H1 (cell line): ENCODE measurements at regions not wholly inside any gene's neighbourhood (a gene's known extent, or its start where the extent isn't known, plus 50 kb on each side); places are given as distances from the start of the nearest gene placed in this dataset.

Experiments
- CTCF ChIA-PET: fragments of 300-600 bp; sonication (Branson Sonifier 250); formaldehyde crosslinking; loops from one replicate; lab custom pipeline; 2021; ENCODE audit not compliant: partially characterized antibody; lab: Charles Lee
- POLR2A ChIA-PET: fragments of 300-600 bp; sonication (Branson Sonifier 250); formaldehyde crosslinking; loops from one replicate; lab custom pipeline; 2021; ENCODE audit warnings: inconsistent platforms; ENCODE audit not compliant: partially characterized antibody; lab: Charles Lee
- DNase-seq, 2 experiments: peaks; one replicate each; pipeline versions ENCODE4 v3.0.0 to v3.0.0-alpha.2; 2010 to 2022; ENCODE audit warnings: low spot score in 2 of 2, low read depth in 1 of 2, mixed read lengths in 1 of 2
- FAIRE-seq: peaks from 2 replicates; lab custom pipeline; 2011; peaks lifted over from hg19 to GRCh38; lab: Jason Lieb, UNC
- H2AFZ ChIP-seq: 2 replicates; pipeline ENCODE4 v1.8.1; 2012; ENCODE audit warnings: low read length, inconsistent platforms
- H2AK5ac ChIP-seq: 2 replicates; pipeline ENCODE4 v1.6.1; 2013; ENCODE audit warnings: low read depth, low read length
- H2BK120ac ChIP-seq: replicated peaks from 2 replicates; pipeline ENCODE3; 2013; ENCODE audit warnings: low read depth, low read length, inconsistent platforms
- H2BK12ac ChIP-seq: 2 replicates; pipeline ENCODE4 v1.6.1; 2013; ENCODE audit warnings: low read depth, low read length
- H2BK15ac ChIP-seq: 2 replicates; pipeline ENCODE4 v1.6.1; 2013; ENCODE audit warnings: low read length
- H2BK20ac ChIP-seq: 2 replicates; pipeline ENCODE4 v1.6.1; 2013; ENCODE audit warnings: low read length
- H2BK5ac ChIP-seq: 2 replicates; pipeline ENCODE4 v1.6.1; 2013; ENCODE audit warnings: low read depth, low read length
- H3K14ac ChIP-seq: 2 replicates; pipeline ENCODE4 v1.6.1; 2013; ENCODE audit warnings: inconsistent platforms; ENCODE audit not compliant: insufficient read length
- H3K18ac ChIP-seq: 2 replicates; pipeline ENCODE4 v1.6.1; 2013; ENCODE audit warnings: low read length; ENCODE audit errors: extremely low read depth
- H3K23ac ChIP-seq: 2 replicates; pipeline ENCODE4 v1.6.1; 2013; ENCODE audit warnings: inconsistent platforms; ENCODE audit not compliant: insufficient read length
- H3K23me2 ChIP-seq: 2 replicates; pipeline ENCODE4 v1.6.1; 2013; ENCODE audit warnings: low read depth, low read length
- H3K27ac ChIP-seq: 2 replicates; pipeline ENCODE4 v1.6.1; 2011; ENCODE audit warnings: low read depth, low read length, inconsistent platforms
- H3K27me3 ChIP-seq, 4 experiments: replicated peaks in 1 of 4; 1 replicate in 1 of 4; 2 replicates in 3 of 4; pipeline versions ENCODE4 v1.6.1 to v1.8.1; 2011 to 2013; ENCODE audit warnings: low read length in 3 of 4, mild to moderate bottlenecking in 3 of 4, inconsistent platforms in 2 of 4, mixed read lengths in 2 of 4, moderate library complexity in 1 of 4; ENCODE audit not compliant: control insufficient read depth in 3 of 4, insufficient read depth in 3 of 4; ENCODE audit errors: extremely low read depth in 1 of 4
- H3K36me3 ChIP-seq, 4 experiments: 2 replicates each; pipeline versions ENCODE4 v1.6.1 to v1.8.1; 2011 to 2013; ENCODE audit warnings: mild to moderate bottlenecking in 4 of 4, low read length in 3 of 4, moderate library complexity in 2 of 4, control low read depth in 1 of 4, inconsistent platforms in 1 of 4; ENCODE audit not compliant: insufficient read depth in 4 of 4, control insufficient read depth in 2 of 4
- H3K4ac ChIP-seq: replicated peaks from 2 replicates; pipeline ENCODE3; 2013; ENCODE audit warnings: low read length, low read depth, mixed read lengths, inconsistent platforms; ENCODE audit not compliant: insufficient read length
- H3K4me1 ChIP-seq, 4 experiments: replicated peaks in 1 of 4; 1 replicate in 1 of 4; 2 replicates in 3 of 4; pipeline versions ENCODE4 v1.6.1 to v1.8.1; 2011 to 2013; ENCODE audit warnings: low read length in 3 of 4, inconsistent platforms in 2 of 4, mixed read lengths in 1 of 4; ENCODE audit not compliant: insufficient read depth in 4 of 4, control insufficient read depth in 3 of 4
- H3K4me2 ChIP-seq, 2 experiments: 2 replicates each; pipeline versions ENCODE4 v1.6.1 to v1.8.1; 2011 to 2013; ENCODE audit warnings: low read depth in 2 of 2, low read length in 2 of 2, control low read depth in 1 of 2, inconsistent platforms in 1 of 2, mild to moderate bottlenecking in 1 of 2; ENCODE audit not compliant: insufficient read depth in 1 of 2
- H3K4me3 ChIP-seq, 4 experiments: fragments of 200-600, 300-600 bp in 1 of 4; sonication (generic), shearing (Covaris generic), sonication (Bioruptor Twin) in 1 of 4; 2 replicates each; pipeline versions ENCODE4 v1.5.1 to v1.8.1; 2011 to 2016; ENCODE audit warnings: low read length in 4 of 4, low read depth in 3 of 4, control low read depth in 2 of 4, inconsistent platforms in 2 of 4, mild to moderate bottlenecking in 2 of 4, mixed read lengths in 1 of 4, moderate library complexity in 1 of 4; ENCODE audit not compliant: insufficient read depth in 2 of 4; ENCODE audit errors: extremely low read depth in 1 of 4
- H3K56ac ChIP-seq: replicated peaks from 2 replicates; pipeline ENCODE3; 2013; ENCODE audit warnings: low read depth, mild to moderate bottlenecking, mixed read lengths, low read length, inconsistent platforms; ENCODE audit not compliant: insufficient read length
- H3K79me1 ChIP-seq: 2 replicates; pipeline ENCODE4 v1.6.1; 2013; ENCODE audit warnings: low read depth, low read length, control low read depth
- H3K79me2 ChIP-seq, 2 experiments: 2 replicates each; pipeline versions ENCODE4 v1.6.1 to v1.8.1; 2012 to 2013; ENCODE audit warnings: low read length in 2 of 2, mild to moderate bottlenecking in 2 of 2, inconsistent platforms in 1 of 2; ENCODE audit not compliant: insufficient read depth in 2 of 2, control insufficient read depth in 1 of 2
- H3K9ac ChIP-seq, 4 experiments: replicated peaks in 1 of 4; 1 replicate in 1 of 4; 2 replicates in 3 of 4; pipeline versions ENCODE4 v1.6.1 to v1.8.1; 2011 to 2013; ENCODE audit warnings: low read depth in 3 of 4, low read length in 3 of 4, control low read depth in 2 of 4, mild to moderate bottlenecking in 2 of 4, moderate library complexity in 2 of 4, inconsistent platforms in 1 of 4; ENCODE audit errors: extremely low read depth in 1 of 4
- H3K9me3 ChIP-seq, 2 experiments: 2 replicates each; pipeline versions ENCODE4 v1.6.1 to v1.8.1; 2012 to 2013; ENCODE audit warnings: mild to moderate bottlenecking in 2 of 2, moderate library complexity in 2 of 2, control low read depth in 1 of 2, inconsistent platforms in 1 of 2, low read depth in 1 of 2, low read length in 1 of 2, mixed read lengths in 1 of 2; ENCODE audit not compliant: insufficient read depth in 2 of 2
- H4K20me1 ChIP-seq, 2 experiments: replicated peaks in 1 of 2; 2 replicates each; pipeline versions ENCODE3 to v1.8.1; 2011 to 2013; ENCODE audit warnings: inconsistent platforms in 2 of 2, low read length in 2 of 2, mild to moderate bottlenecking in 1 of 2; ENCODE audit not compliant: insufficient read depth in 2 of 2, control insufficient read depth in 1 of 2
- H4K5ac ChIP-seq: 2 replicates; pipeline ENCODE4 v1.6.1; 2013; ENCODE audit warnings: low read length, low read depth, mixed read lengths, inconsistent platforms; ENCODE audit not compliant: insufficient read length
- H4K8ac ChIP-seq: 2 replicates; pipeline ENCODE4 v1.8.0; 2013; ENCODE audit warnings: mild to moderate bottlenecking, moderate library complexity, low read length, inconsistent platforms; ENCODE audit not compliant: insufficient read depth; ENCODE audit errors: extremely low read depth
- H4K91ac ChIP-seq: replicated peaks from 2 replicates; pipeline ENCODE3; 2013; ENCODE audit warnings: low read length, mixed read lengths, inconsistent platforms; ENCODE audit not compliant: insufficient read length
- ASH2L ChIP-seq: fragments of 200-600, 300-600 bp; sonication (generic); IDR thresholded peaks from one replicate; pipeline ENCODE4 v1.7.1; 2017; ENCODE audit warnings: low read length
- BRCA1 ChIP-seq: IDR thresholded peaks from 2 replicates; pipeline ENCODE4 v1.6.1; 2012; ENCODE audit warnings: low read depth, low read length, improper control_type of control experiment
- CBX5 ChIP-seq: fragments of 300-800, 300-1000 bp; sonication (generic); IDR thresholded peaks from 2 replicates; pipeline ENCODE4 v1.7.1; 2016; ENCODE audit warnings: antibody characterized with exemption, low read length, low read depth
- CBX8 ChIP-seq: fragments of 300-800, 300-1000 bp; sonication (generic); IDR thresholded peaks from 2 replicates; pipeline ENCODE4 v1.7.1; 2016; ENCODE audit warnings: low read depth, low read length, borderline replicate concordance
- JUND ChIP-seq: IDR thresholded peaks from 2 replicates; pipeline ENCODE4 v1.6.1; 2011; ENCODE audit warnings: mild to moderate bottlenecking, improper control_type of control experiment, low read length
- NANOG ChIP-seq: IDR thresholded peaks from 2 replicates; pipeline ENCODE4 v1.6.1; 2011; ENCODE audit warnings: low read length, low read depth, mild to moderate bottlenecking, inconsistent platforms; ENCODE audit not compliant: insufficient read depth, poor library complexity, severe bottlenecking
- NRF1 ChIP-seq: IDR thresholded peaks from 2 replicates; pipeline ENCODE4 v1.6.1; 2011; ENCODE audit warnings: mild to moderate bottlenecking, low read depth, low read length, improper control_type of control experiment
- POLR2A ChIP-seq, 2 experiments: IDR thresholded peaks; 1 replicate in 1 of 2; 2 replicates in 1 of 2; pipeline ENCODE4 v1.6.1; 2011; ENCODE audit warnings: low read depth in 2 of 2, low read length in 2 of 2, mild to moderate bottlenecking in 2 of 2; ENCODE audit errors: control extremely low read depth in 1 of 2
- SAP30 ChIP-seq: fragments of 300-600 bp; sonication (generic); IDR thresholded peaks from 2 replicates; pipeline ENCODE4 v1.7.1; 2012; ENCODE audit warnings: low read length, moderate library complexity, mild to moderate bottlenecking, inconsistent platforms; ENCODE audit not compliant: insufficient read depth, insufficient replicate concordance
- SP4 ChIP-seq: IDR thresholded peaks from 2 replicates; pipeline ENCODE4 v1.6.1; 2012; ENCODE audit warnings: low read length, inconsistent platforms
- TAF7 ChIP-seq: optimal IDR thresholded peaks from 2 replicates; pipeline ENCODE3; 2011; ENCODE audit warnings: low read depth, mild to moderate bottlenecking, inconsistent platforms, low read length, moderate library complexity, borderline replicate concordance
- ZNF274 ChIP-seq: IDR thresholded peaks from 2 replicates; pipeline ENCODE4 v1.7.0; 2012; ENCODE audit warnings: low read length, borderline replicate concordance; ENCODE audit errors: extremely low read depth
- WGBS, 2 experiments: shearing (Covaris generic) in 1 of 2; methylation state at CpG; one replicate each; pipeline versions ENCODE4 v1.1.6 to v1.1.7; 2013 to 2015; ENCODE audit warnings: low lambda C conversion rate in 2 of 2, mixed read lengths in 2 of 2, inconsistent platforms in 1 of 2, low coverage in 1 of 2, missing lambda C conversion rate in 1 of 2; ENCODE audit not compliant: insufficient replicate concordance in 2 of 2, insufficient coverage in 1 of 2, insufficient read length in 1 of 2; ENCODE audit errors: extremely low coverage in 1 of 2, missing lambda C conversion rate in 1 of 2; 5-methylcytosine and 5-hydroxymethylcytosine counted together
- TF ChIP-seq, protein P1 (sequence below): IDR thresholded peaks from 2 replicates; pipeline ENCODE4 v1.6.1; 2011; ENCODE audit warnings: low read depth, mild to moderate bottlenecking, low read length; ENCODE audit not compliant: insufficient read depth
- TF ChIP-seq, protein P2 (sequence below): IDR thresholded peaks from 2 replicates; pipeline ENCODE4 v1.6.1; 2012; ENCODE audit warnings: inconsistent platforms

DNA sequence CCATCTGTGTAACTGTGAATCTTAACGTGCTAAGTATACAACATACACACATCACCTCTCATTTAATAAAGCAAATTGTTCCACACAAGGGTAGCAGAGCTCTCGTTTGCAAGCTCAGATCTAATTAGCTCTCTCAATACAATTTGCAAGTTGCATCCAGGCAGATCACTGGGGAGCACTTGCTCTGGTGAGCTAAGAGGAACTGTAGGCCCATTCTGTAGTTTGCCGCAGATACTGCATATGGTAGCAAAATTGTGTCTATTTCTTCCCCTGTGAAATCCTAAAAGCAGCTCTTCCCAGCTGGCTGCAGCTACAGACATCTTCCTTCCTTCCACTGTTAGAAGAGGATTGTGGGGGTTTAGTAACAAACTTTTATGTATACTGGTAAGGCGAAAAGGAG lies 288.7 kb upstream of the ADAMTS9 start:
- Histone ChIP-seq H3K14ac (no peak overlapping the region), H3K18ac (no peak overlapping the region), H2BK5ac (no peak overlapping the region), H3K79me2 (no peaks in the 10 kb centered on the region), H4K91ac (no peak overlapping the region), H3K79me1 (no peaks in the 10 kb centered on the region), H3K9me3 (no peaks in the 10 kb centered on the region), H2BK15ac (no peak overlapping the region), H3K4me3 (no peak overlapping the region), H3K4ac (no peak overlapping the region), H2BK120ac (no peak overlapping the region), H3K36me3 (no peaks in the 10 kb centered on the region), H4K5ac (no peak overlapping the region), H4K8ac (no peak overlapping the region), H3K56ac (no peak overlapping the region), H2BK20ac (no peak overlapping the region), H3K9ac (no peak overlapping the region), H3K4me2 (no peak overlapping the region), H3K4me1 (no peaks in the 10 kb centered on the region), H3K23me2 (no peaks in the 10 kb centered on the region), H2AFZ (no peak overlapping the region), H3K27ac (no peak overlapping the region), H2AK5ac (no peak overlapping the region), H3K27me3 (no peaks in the 10 kb centered on the region), H4K20me1 (no peaks in the 10 kb centered on the region), H3K23ac (no peak overlapping the region), H2BK12ac (no peak overlapping the region)
- WGBS, 2 experiments: 80% methylated on average over 4 of the region's 4 CpGs; no CpG with 5 or more reads in 1 of the 2 experiments
- FAIRE-seq: no peak
- CTCF ChIA-PET: interaction anchor here (1.2 kb wide), 1 partner anchor 40 kb away, joined by 3 read pairs; no protein-coding TSS in a partner anchor
- DNase-seq: no peak
- POLR2A ChIA-PET: no interaction called here
- TF ChIP-seq CBX5 (no peak), BRCA1 (no peak), SP4 (no peak), TAF7 (no peak), SAP30 (no peak), POLR2A (IDR thresholded peaks at IDR 0.05; ENCODE audit: control extremely low read depth in 1 of 2, low read depth in 2 of 2, low read length in 2 of 2) (no peak), JUND (no peak), NRF1 (no peak), ASH2L (no peak), CBX8 (no peak), NANOG (no peak), ZNF274 (no peak)
- TF ChIP-seq, protein P1, sequence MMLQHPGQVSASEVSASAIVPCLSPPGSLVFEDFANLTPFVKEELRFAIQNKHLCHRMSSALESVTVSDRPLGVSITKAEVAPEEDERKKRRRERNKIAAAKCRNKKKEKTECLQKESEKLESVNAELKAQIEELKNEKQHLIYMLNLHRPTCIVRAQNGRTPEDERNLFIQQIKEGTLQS: no peak
- TF ChIP-seq, protein P2, sequence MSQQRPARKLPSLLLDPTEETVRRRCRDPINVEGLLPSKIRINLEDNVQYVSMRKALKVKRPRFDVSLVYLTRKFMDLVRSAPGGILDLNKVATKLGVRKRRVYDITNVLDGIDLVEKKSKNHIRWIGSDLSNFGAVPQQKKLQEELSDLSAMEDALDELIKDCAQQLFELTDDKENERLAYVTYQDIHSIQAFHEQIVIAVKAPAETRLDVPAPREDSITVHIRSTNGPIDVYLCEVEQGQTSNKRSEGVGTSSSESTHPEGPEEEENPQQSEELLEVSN: no peak
